ENCODE measurements at regions not wholly inside any gene's neighbourhood (a gene's known extent, or its start where the extent isn't known, plus 50 kb on each side); places are given as distances from the start of the nearest gene placed in this dataset.

GRCh38 chr7:86930554-86931307 is 128.7 kb downstream of the ELAPOR2 start:
- DNase-seq (ENCODE audit: low read depth, low spot score) = no peak
- H3K27ac ChIP-seq (ENCODE audit: insufficient read depth, low read depth, low read length) = no peak overlapping the region
- H3K4me2 ChIP-seq (ENCODE audit: insufficient read depth, low read length) = no peak overlapping the region
- H3K9ac ChIP-seq (replicated peaks; ENCODE audit: extremely low read depth, insufficient read depth, low read length) = no peak overlapping the region
- FAIRE-seq = no peak
- H3K27me3 ChIP-seq (ENCODE audit: control insufficient read depth in 2 of 2, insufficient read depth in 2 of 2, low read length in 2 of 2) = no peaks in the 10 kb centered on the region
- H4K20me1 ChIP-seq (replicated peaks; ENCODE audit: control insufficient read depth, extremely low read depth, insufficient read depth, low read length) = no peaks in the 10 kb centered on the region
- no peaks in the 10 kb centered on the region for H3K79me2 ChIP-seq (ENCODE audit: control insufficient read depth, insufficient read depth, low read length)
- dilution Hi-C loops (cut with MboI; ENCODE audit: extremely low pct_ligation_motif_present, low sequenced_read_pairs) (no loop called here), intact Hi-C loops (cut with micrococcal nuclease) (no loop called here)
- H3K36me3 ChIP-seq (ENCODE audit: control insufficient read depth in 2 of 2, extremely low read depth in 1 of 2, insufficient read depth in 2 of 2, low read length in 2 of 2) = peaks cover 0 to 3% of the 10 kb centered on the region in 2 experiments
- no peak overlapping the region for H3K4me3 ChIP-seq (replicated peaks in 1 of 3; ENCODE audit: insufficient read depth in 1 of 3, low read depth in 1 of 3, low read length in 3 of 3)
- ChIA-PET POLR2A (no interaction called here), CTCF (interaction anchor here (1.2 to 17.7 kb wide), 3 partner anchors 16 to 220 kb away, joined by 3 to 343 read pairs (median 5); partner anchors contain the start of gene DMTF1)
- H3K9me3 ChIP-seq (replicated peaks; ENCODE audit: control insufficient read depth, insufficient read depth, low read length) = no peaks in the 10 kb centered on the region
- peaks cover 19% of the 10 kb centered on the region for H3K4me1 ChIP-seq (ENCODE audit: control insufficient read depth, extremely low read depth, insufficient read depth, low read length)
- BruUV-seq (replicated peaks) = no TSS peak
- H2AFZ ChIP-seq (ENCODE audit: low read depth, low read length) = no peak overlapping the region
- H3K9me1 ChIP-seq (replicated peaks; ENCODE audit: control insufficient read depth, extremely low read depth, insufficient read depth, low read length) = no peaks in the 10 kb centered on the region
- TF ChIP-seq POLR2AphosphoS5 (IDR thresholded peaks at IDR 0.05; ENCODE audit: insufficient read depth, low read depth, low read length) (no peak), JUN (IDR thresholded peaks at IDR 0.05; ENCODE audit: borderline replicate concordance, insufficient read depth, insufficient read length, low read depth) (no peak), POLR2A (IDR thresholded peaks at IDR 0.05; ENCODE audit: low read depth, low read length) (no peak), GATA2 (IDR thresholded peaks at IDR 0.05; ENCODE audit: insufficient read depth, insufficient read length, low read depth, low read length) (no peak), MYC (IDR thresholded peaks at IDR 0.05; ENCODE audit: low read depth, low read length) (no peak), FOS (IDR thresholded peaks at IDR 0.05; ENCODE audit: borderline replicate concordance, insufficient read depth, low read length) (no peak), MAX (IDR thresholded peaks at IDR 0.05; ENCODE audit: insufficient read depth, insufficient read length) (no peak), CTCF (IDR thresholded peaks at IDR 0.05; ENCODE audit: extremely low read depth in 1 of 2, insufficient read depth in 1 of 2, low read depth in 1 of 2, low read length in 2 of 2) (no peak), EZH2 (IDR thresholded peaks at IDR 0.05; ENCODE audit: borderline replicate concordance, low read depth, low read length, severe bottlenecking) (no peak)

All from endothelial cell of umbilical vein (primary cell).